ENCODE measurements at regions not wholly inside any gene's neighbourhood (a gene's known extent, or its start where the extent isn't known, plus 50 kb on each side); places are given as distances from the start of the nearest gene placed in this dataset.
"Not testable (repeated sequence)": the region's sequence is repeated elsewhere in the genome, so short reads cannot be mapped to it uniquely, and the experiment has no call there.

DNA sequence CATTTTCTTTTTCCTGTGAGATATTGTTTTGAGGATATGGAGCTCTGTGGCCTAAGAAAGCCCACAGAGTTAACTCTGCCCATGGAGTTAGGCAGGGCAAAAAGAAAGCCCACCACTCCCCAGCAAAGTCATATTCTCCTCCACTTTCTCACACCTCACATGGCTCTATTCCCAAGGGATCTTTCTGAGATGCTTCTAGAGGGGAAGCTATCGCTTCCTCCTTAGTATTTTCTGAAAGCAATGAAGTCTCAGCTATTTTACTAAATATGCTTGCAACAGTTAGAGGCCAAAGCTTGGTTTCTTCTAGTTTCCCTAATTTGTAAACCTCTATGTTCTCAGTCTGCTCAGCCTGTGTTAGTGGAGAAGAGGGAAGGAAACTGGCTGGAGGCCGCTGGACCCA is 80.3 kb upstream of the EOMES start:
- H3K9me3 ChIP-seq (replicated peaks in 1 of 3): no peaks in the 10 kb centered on the region
- intact Hi-C loops (cut with DNase I): no loop called here
- H3K4me3 ChIP-seq: no peak overlapping the region
- no peaks in the 10 kb centered on the region for H3K4me1 ChIP-seq (replicated peaks in 1 of 2)
- no peaks in the 10 kb centered on the region for H3K36me3 ChIP-seq (replicated peaks in 1 of 2)
- no peaks in the 10 kb centered on the region for H3K27me3 ChIP-seq
- no peak overlapping the region for H3K27ac ChIP-seq
- 81 to 95% (median 91%) methylated on average over 2 of the region's 2 CpGs for WGBS, 4 donors
- TF ChIP-seq, protein P1, sequence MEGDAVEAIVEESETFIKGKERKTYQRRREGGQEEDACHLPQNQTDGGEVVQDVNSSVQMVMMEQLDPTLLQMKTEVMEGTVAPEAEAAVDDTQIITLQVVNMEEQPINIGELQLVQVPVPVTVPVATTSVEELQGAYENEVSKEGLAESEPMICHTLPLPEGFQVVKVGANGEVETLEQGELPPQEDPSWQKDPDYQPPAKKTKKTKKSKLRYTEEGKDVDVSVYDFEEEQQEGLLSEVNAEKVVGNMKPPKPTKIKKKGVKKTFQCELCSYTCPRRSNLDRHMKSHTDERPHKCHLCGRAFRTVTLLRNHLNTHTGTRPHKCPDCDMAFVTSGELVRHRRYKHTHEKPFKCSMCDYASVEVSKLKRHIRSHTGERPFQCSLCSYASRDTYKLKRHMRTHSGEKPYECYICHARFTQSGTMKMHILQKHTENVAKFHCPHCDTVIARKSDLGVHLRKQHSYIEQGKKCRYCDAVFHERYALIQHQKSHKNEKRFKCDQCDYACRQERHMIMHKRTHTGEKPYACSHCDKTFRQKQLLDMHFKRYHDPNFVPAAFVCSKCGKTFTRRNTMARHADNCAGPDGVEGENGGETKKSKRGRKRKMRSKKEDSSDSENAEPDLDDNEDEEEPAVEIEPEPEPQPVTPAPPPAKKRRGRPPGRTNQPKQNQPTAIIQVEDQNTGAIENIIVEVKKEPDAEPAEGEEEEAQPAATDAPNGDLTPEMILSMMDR (IDR thresholded peaks at IDR 0.05): no peak
- TF ChIP-seq POLR2A (IDR thresholded peaks at IDR 0.05): no peak
- no peak for DNase-seq

DNA sequence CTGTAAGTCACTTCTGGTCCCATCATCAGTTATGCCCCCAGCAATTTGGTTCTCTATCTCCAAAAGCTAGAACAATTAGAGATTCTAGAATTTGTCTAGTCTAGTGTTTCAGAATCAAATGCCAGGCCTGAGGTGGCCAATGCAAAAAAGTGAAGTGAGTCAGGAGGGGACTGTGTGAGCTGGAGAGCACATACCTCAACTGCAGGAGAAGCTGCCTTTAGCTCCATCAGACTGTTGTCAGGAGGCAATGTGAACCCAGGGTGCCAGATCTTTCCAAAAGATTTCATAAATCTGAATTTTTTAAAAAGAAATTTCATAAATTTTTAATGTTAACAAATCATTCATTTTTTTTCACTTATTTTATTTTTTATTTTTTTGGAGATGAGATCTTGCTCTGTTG is 80.7 kb upstream of the EOMES start:
- Histone ChIP-seq H3K36me3 (replicated peaks in 1 of 2) (no peaks in the 10 kb centered on the region), H3K9me3 (replicated peaks in 1 of 3) (no peaks in the 10 kb centered on the region), H3K4me1 (replicated peaks in 1 of 2) (no peaks in the 10 kb centered on the region), H3K27ac (no peak overlapping the region), H3K27me3 (no peaks in the 10 kb centered on the region), H3K4me3 (no peak overlapping the region)
- no peak for DNase-seq
- intact Hi-C loops (cut with DNase I): no loop called here
- TF ChIP-seq, protein P1 (IDR thresholded peaks at IDR 0.05): no peak
- TF ChIP-seq POLR2A (IDR thresholded peaks at IDR 0.05): no peak

DNA sequence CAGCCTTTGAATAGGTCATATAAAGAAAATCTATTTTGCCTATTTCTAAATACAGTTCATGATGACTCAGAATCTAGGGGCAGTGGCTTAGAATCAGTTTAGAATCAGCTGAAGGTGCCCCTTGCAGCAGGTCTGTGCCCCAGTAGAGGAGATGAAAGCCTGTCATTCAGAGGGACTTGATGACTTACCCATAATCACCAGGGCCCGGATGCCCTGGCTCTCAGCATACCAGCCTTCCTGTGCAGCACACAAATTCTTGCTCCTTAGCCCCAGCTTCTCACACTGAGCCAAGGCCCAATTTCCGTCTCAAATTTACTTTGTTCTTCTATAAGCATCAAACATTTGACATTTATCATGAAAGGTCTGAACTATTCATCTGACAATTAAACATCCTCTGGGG is 83.2 kb upstream of the EOMES start:
- no peak overlapping the region for H3K4me3 ChIP-seq
- no peaks in the 10 kb centered on the region for H3K27me3 ChIP-seq
- 60 to 72% (median 67%) methylated on average over 2 of the region's 2 CpGs for WGBS, 4 donors
- no peak for TF ChIP-seq POLR2A (IDR thresholded peaks at IDR 0.05)
- TF ChIP-seq, protein P1 (IDR thresholded peaks at IDR 0.05): no peak
- intact Hi-C loops (cut with DNase I): no loop called here
- H3K4me1 ChIP-seq (replicated peaks in 1 of 2): no peaks in the 10 kb centered on the region
- no peak for DNase-seq
- no peaks in the 10 kb centered on the region for H3K36me3 ChIP-seq (replicated peaks in 1 of 2)
- no peaks in the 10 kb centered on the region for H3K9me3 ChIP-seq (replicated peaks in 1 of 3)
- H3K27ac ChIP-seq: no peak overlapping the region

DNA sequence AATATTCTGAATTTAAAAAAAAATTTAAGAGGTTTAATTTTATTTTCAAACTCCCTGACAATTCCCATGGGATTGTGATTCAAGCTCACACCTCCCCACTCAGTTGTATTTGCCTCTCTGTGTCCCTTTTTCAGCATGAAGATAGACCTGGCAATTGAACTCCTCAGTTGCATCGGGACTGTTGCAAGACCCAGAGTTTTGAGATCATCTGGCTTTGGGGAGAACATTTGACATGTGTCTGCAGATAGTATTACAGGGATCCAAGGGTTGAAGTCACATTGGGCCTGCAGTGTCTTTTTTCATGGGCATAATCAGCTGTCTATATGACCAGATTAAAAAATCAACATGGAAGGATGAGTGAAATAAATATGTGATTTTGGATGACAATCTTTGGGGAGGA is 91.1 kb upstream of the EOMES start:
- Histone ChIP-seq H3K27ac (no peak overlapping the region), H3K9me3 (replicated peaks in 1 of 3) (no peaks in the 10 kb centered on the region), H3K27me3 (no peaks in the 10 kb centered on the region), H3K4me1 (replicated peaks in 1 of 2) (no peaks in the 10 kb centered on the region), H3K4me3 (no peak overlapping the region), H3K36me3 (replicated peaks in 1 of 2) (no peaks in the 10 kb centered on the region)
- no peak for DNase-seq
- intact Hi-C loops (cut with DNase I): no loop called here
- WGBS, 4 donors: 29 to 40% (median 37%) methylated on average over 1 of the region's 1 CpG
- TF ChIP-seq, protein P1 (IDR thresholded peaks at IDR 0.05): no peak
- TF ChIP-seq POLR2A (IDR thresholded peaks at IDR 0.05): no peak

DNA sequence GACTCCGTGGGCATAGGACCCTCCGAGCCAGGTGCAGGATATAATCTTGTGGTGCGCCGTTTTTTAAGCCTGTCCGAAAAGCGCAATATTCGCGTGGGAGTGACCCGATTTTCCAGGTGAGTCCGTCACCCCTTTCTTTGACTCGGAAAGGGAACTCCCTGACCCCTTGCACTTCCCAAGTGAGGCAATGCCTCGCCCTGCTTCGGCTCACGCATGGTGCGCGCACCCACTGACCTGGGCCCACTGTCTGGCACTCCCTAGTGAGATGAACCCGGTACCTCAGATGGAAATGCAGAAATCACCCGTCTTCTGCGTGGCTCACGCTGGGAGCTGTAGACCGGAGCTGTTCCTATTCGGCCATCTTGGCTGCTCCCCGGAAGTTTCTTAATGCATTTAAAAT is 99.5 kb upstream of the EOMES start:
- H3K36me3 ChIP-seq (replicated peaks in 1 of 2); H3K27me3 ChIP-seq; H3K4me3 ChIP-seq; DNase-seq; intact Hi-C loops (cut with DNase I); H3K27ac ChIP-seq; H3K4me1 ChIP-seq (replicated peaks in 1 of 2); H3K9me3 ChIP-seq (replicated peaks in 1 of 3): not testable (repeated sequence)
- 89 to 95% (median 90%) methylated on average over 8 to 21 of the region's 23 CpGs for WGBS, 4 donors

Data from adrenal gland (tissue), 9 donors.